ENCODE measurements at regions not wholly inside any gene's neighbourhood (a gene's known extent, or its start where the extent isn't known, plus 50 kb on each side); places are given as distances from the start of the nearest gene placed in this dataset.

DNA sequence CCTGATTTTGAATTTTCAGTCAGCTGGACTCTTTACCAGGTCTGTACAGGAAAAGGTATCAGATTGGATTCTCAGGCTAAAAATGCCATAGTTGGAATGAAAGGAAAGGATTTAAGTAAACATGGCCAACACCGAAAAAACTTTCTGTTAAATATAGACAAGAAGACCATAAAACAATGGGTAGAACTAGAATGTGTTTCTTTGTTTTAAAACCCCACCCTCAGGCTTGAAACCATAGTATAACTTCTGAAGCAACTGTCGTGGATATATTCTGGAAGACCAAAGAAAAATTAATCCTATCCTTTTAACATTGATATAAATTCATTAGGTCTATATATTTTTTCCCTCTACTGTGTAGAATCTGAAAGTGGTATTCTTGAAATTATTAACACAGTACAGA, 118.6 kb upstream of the HAPLN1 start:
- TF ChIP-seq, protein P1, sequence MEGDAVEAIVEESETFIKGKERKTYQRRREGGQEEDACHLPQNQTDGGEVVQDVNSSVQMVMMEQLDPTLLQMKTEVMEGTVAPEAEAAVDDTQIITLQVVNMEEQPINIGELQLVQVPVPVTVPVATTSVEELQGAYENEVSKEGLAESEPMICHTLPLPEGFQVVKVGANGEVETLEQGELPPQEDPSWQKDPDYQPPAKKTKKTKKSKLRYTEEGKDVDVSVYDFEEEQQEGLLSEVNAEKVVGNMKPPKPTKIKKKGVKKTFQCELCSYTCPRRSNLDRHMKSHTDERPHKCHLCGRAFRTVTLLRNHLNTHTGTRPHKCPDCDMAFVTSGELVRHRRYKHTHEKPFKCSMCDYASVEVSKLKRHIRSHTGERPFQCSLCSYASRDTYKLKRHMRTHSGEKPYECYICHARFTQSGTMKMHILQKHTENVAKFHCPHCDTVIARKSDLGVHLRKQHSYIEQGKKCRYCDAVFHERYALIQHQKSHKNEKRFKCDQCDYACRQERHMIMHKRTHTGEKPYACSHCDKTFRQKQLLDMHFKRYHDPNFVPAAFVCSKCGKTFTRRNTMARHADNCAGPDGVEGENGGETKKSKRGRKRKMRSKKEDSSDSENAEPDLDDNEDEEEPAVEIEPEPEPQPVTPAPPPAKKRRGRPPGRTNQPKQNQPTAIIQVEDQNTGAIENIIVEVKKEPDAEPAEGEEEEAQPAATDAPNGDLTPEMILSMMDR (IDR thresholded peaks at IDR 0.05; ENCODE audit: extremely low read depth in 1 of 2, insufficient read depth in 1 of 2, low read depth in 1 of 2, low read length in 2 of 2): no peak
- no peak for TF ChIP-seq POLR2A (IDR thresholded peaks at IDR 0.05; ENCODE audit: low read depth, low read length)
- TF ChIP-seq JUN (IDR thresholded peaks at IDR 0.05; ENCODE audit: borderline replicate concordance, insufficient read depth, insufficient read length, low read depth): no peak
- TF ChIP-seq POLR2AphosphoS5 (IDR thresholded peaks at IDR 0.05; ENCODE audit: insufficient read depth, low read depth, low read length): no peak
- TF ChIP-seq EZH2 (IDR thresholded peaks at IDR 0.05; ENCODE audit: borderline replicate concordance, low read depth, low read length, severe bottlenecking): no peak
